WTC11 (cell line): ENCODE measurements at regions not wholly inside any gene's neighbourhood (a gene's known extent, or its start where the extent isn't known, plus 50 kb on each side); places are given as distances from the start of the nearest gene placed in this dataset.
"Not testable (repeated sequence)": the region's sequence is repeated elsewhere in the genome, so short reads cannot be mapped to it uniquely, and the experiment has no call there.

Experiments
- ATAC-seq: fragments of 200-7000 bp; cut with Tn5 transposase; 2 replicates; pipeline ENCODE4 v1.10.0; 2021; ENCODE audit warnings: mild to moderate bottlenecking, moderate library complexity
- CTCF ChIA-PET: fragments of 300-600 bp; sonication (Branson Sonifier 250); formaldehyde crosslinking; loops from one replicate; lab custom pipeline; 2021; ENCODE audit warnings: antibody characterized with exemption; lab: Charles Lee
- POLR2A ChIA-PET: fragments of 350-600 bp; sonication (Branson Sonifier 250); formaldehyde crosslinking; loops from one replicate; lab custom pipeline; 2021; ENCODE audit warnings: antibody characterized with exemption; lab: Charles Lee
- DNase-seq: peaks from one replicate; pipeline ENCODE4 v3.0.0; 2021; ENCODE audit warnings: low spot score
- H3K27ac Mint-ChIP-seq: 2 replicates; pipeline ENCODE4 v1.8.0; 2021; ENCODE audit warnings: mixed read lengths
- H3K27me3 Mint-ChIP-seq: 2 replicates; pipeline ENCODE4 v1.8.0; 2021; ENCODE audit warnings: low read depth, mild to moderate bottlenecking, moderate library complexity, mixed read lengths
- H3K36me3 Mint-ChIP-seq: 2 replicates; pipeline ENCODE4 v1.8.0; 2021; ENCODE audit warnings: mixed read lengths
- H3K4me1 Mint-ChIP-seq: 2 replicates; pipeline ENCODE4 v1.8.0; 2022; ENCODE audit warnings: mixed read lengths
- H3K4me3 Mint-ChIP-seq: 2 replicates; pipeline ENCODE4 v1.8.0; 2021; ENCODE audit warnings: mild to moderate bottlenecking, moderate library complexity, mixed read lengths
- H3K9me3 Mint-ChIP-seq: 2 replicates; pipeline ENCODE4 v1.8.0; 2021; ENCODE audit warnings: mixed read lengths
- CREM ChIP-seq: sonication (generic); formaldehyde crosslinking; IDR thresholded peaks from 2 replicates; pipeline ENCODE4 v1.8.1; 2022; ENCODE audit warnings: mild to moderate bottlenecking, missing genetic modification reagents, moderate library complexity
- EMX1 ChIP-seq: fragments of 250-450 bp; sonication (Bioruptor Pico); IDR thresholded peaks from 2 replicates; pipeline ENCODE4 v1.8.0; 2021; ENCODE audit warnings: mild to moderate bottlenecking
- ETV6 ChIP-seq: sonication (generic); formaldehyde crosslinking; IDR thresholded peaks from 2 replicates; pipeline ENCODE4 v1.8.1; 2022; ENCODE audit warnings: mild to moderate bottlenecking, missing genetic modification reagents
- FOXJ3 ChIP-seq: sonication (generic); formaldehyde crosslinking; IDR thresholded peaks from 2 replicates; pipeline ENCODE4 v1.9.0; 2021; ENCODE audit warnings: missing genetic modification reagents, mild to moderate bottlenecking, borderline replicate concordance
- KAT7 ChIP-seq: sonication (generic); formaldehyde crosslinking; IDR thresholded peaks from 2 replicates; pipeline ENCODE4 v1.8.1; 2023; ENCODE audit warnings: missing genetic modification reagents, mild to moderate bottlenecking, borderline replicate concordance
- MXD4 ChIP-seq: fragments of 250-450 bp; sonication (Bioruptor Pico); IDR thresholded peaks from 2 replicates; pipeline ENCODE4 v1.8.0; 2021; ENCODE audit warnings: mild to moderate bottlenecking, moderate library complexity, borderline replicate concordance
- PRRX2 ChIP-seq: fragments of 250-450 bp; sonication (Bioruptor Pico); IDR thresholded peaks from 2 replicates; pipeline ENCODE4 v1.8.0; 2021; ENCODE audit warnings: mild to moderate bottlenecking
- RELA ChIP-seq: sonication (generic); formaldehyde crosslinking; IDR thresholded peaks from 2 replicates; pipeline ENCODE4 v1.8.1; 2022; ENCODE audit warnings: missing genetic modification reagents, mild to moderate bottlenecking, borderline replicate concordance
- RORB ChIP-seq: fragments of 250-450 bp; sonication (Bioruptor Pico); IDR thresholded peaks from 2 replicates; pipeline ENCODE4 v1.9.0; 2021; ENCODE audit warnings: mild to moderate bottlenecking
- SMAD3 ChIP-seq: sonication (generic); formaldehyde crosslinking; IDR thresholded peaks from 2 replicates; pipeline ENCODE4 v1.8.0; 2022; ENCODE audit warnings: missing genetic modification reagents, mild to moderate bottlenecking, borderline replicate concordance
- SMAD4 ChIP-seq: sonication (generic); formaldehyde crosslinking; IDR thresholded peaks from 2 replicates; pipeline ENCODE4 v1.8.0; 2022; ENCODE audit warnings: mild to moderate bottlenecking, missing genetic modification reagents
- SOX15 ChIP-seq: fragments of 250-450 bp; sonication (Bioruptor Pico); IDR thresholded peaks from 2 replicates; pipeline ENCODE4 v1.9.0; 2021; ENCODE audit warnings: mild to moderate bottlenecking
- ZNF263 ChIP-seq: sonication (generic); formaldehyde crosslinking; IDR thresholded peaks from 2 replicates; pipeline ENCODE4 v1.8.1; 2022; ENCODE audit warnings: low read depth, mild to moderate bottlenecking, moderate library complexity, missing genetic modification reagents
- ZNF671 ChIP-seq: fragments of 250-450 bp; sonication (Bioruptor Pico); IDR thresholded peaks from 2 replicates; pipeline ENCODE4 v1.8.0; 2021; ENCODE audit warnings: mild to moderate bottlenecking
- TF ChIP-seq, protein P1 (sequence below): sonication (generic); formaldehyde crosslinking; IDR thresholded peaks from 2 replicates; pipeline ENCODE4 v1.8.1; 2022; ENCODE audit warnings: mild to moderate bottlenecking, moderate library complexity, missing genetic modification reagents
- TF ChIP-seq, protein P2 (sequence below): fragments of 250-450 bp; sonication (Bioruptor Pico); IDR thresholded peaks from 2 replicates; pipeline ENCODE4 v1.8.0; 2021; ENCODE audit warnings: mild to moderate bottlenecking
- TF ChIP-seq, protein P3 (sequence below): sonication (generic); formaldehyde crosslinking; IDR thresholded peaks from 2 replicates; pipeline ENCODE4 v1.8.1; 2023; ENCODE audit warnings: mild to moderate bottlenecking, missing genetic modification reagents, moderate library complexity
- TF ChIP-seq, protein P4 (sequence below): sonication (generic); formaldehyde crosslinking; IDR thresholded peaks from 2 replicates; pipeline ENCODE4 v1.8.1; 2022; ENCODE audit warnings: mild to moderate bottlenecking, missing genetic modification reagents, moderate library complexity, borderline replicate concordance
- TF ChIP-seq, protein P5 (sequence below): sonication (generic); formaldehyde crosslinking; IDR thresholded peaks from 2 replicates; pipeline ENCODE4 v1.8.0; 2022; ENCODE audit warnings: missing genetic modification reagents

DNA sequence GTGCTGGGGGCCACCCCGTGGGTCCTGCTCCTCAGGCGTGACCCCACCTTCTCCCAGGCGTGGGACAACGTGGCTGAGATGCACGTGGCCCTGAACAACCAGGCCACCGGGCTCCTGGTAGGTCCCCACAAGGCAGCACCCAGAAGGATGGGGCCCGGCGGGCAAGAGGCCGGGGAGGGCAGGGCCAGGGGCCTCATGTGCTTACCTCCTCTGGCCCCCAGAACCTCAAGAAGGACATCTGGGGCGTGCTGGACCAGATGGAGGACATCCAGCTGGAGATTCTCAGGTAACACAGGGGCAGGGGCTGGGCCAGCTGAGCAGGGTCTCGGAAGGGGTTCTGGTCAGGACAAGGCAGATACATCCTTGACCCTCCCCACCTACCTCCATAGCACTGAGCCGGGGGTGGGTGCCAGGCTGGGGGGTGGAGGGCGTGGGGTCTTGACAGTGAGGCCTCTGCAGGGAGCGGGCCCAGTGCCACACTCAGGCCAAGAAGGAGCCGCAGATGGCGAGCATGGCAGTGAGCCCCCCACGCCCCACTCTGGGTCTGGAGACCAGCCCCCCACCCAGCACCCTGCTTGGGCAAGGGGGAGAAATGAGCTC is 186.3 kb downstream of the IGLL1 start:
- H3K27me3 Mint-ChIP-seq: no peaks in the 10 kb centered on the region
- DNase-seq: peak; percentile 8
- no peak for TF ChIP-seq RORB
- no peak for TF ChIP-seq SOX15
- no peak for TF ChIP-seq CREM (CRISPR knock-in tag)
- TF ChIP-seq, protein P1, sequence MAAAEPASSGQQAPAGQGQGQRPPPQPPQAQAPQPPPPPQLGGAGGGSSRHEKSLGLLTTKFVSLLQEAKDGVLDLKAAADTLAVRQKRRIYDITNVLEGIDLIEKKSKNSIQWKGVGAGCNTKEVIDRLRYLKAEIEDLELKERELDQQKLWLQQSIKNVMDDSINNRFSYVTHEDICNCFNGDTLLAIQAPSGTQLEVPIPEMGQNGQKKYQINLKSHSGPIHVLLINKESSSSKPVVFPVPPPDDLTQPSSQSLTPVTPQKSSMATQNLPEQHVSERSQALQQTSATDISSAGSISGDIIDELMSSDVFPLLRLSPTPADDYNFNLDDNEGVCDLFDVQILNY (CRISPR knock-in tag): no peak
- TF ChIP-seq PRRX2 (CRISPR knock-in tag): no peak
- no peak for TF ChIP-seq SMAD3
- TF ChIP-seq, protein P2, sequence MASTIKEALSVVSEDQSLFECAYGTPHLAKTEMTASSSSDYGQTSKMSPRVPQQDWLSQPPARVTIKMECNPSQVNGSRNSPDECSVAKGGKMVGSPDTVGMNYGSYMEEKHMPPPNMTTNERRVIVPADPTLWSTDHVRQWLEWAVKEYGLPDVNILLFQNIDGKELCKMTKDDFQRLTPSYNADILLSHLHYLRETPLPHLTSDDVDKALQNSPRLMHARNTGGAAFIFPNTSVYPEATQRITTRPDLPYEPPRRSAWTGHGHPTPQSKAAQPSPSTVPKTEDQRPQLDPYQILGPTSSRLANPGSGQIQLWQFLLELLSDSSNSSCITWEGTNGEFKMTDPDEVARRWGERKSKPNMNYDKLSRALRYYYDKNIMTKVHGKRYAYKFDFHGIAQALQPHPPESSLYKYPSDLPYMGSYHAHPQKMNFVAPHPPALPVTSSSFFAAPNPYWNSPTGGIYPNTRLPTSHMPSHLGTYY (CRISPR knock-in tag): no peak
- TF ChIP-seq FOXJ3 (CRISPR knock-in tag): no peak
- no peak for TF ChIP-seq ETV6
- no peak for TF ChIP-seq SMAD4 (CRISPR knock-in tag)
- no peak for TF ChIP-seq MXD4 (CRISPR knock-in tag)
- TF ChIP-seq, protein P3, sequence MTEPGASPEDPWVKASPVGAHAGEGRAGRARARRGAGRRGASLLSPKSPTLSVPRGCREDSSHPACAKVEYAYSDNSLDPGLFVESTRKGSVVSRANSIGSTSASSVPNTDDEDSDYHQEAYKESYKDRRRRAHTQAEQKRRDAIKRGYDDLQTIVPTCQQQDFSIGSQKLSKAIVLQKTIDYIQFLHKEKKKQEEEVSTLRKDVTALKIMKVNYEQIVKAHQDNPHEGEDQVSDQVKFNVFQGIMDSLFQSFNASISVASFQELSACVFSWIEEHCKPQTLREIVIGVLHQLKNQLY (CRISPR knock-in tag): no peak
- TF ChIP-seq, protein P4, sequence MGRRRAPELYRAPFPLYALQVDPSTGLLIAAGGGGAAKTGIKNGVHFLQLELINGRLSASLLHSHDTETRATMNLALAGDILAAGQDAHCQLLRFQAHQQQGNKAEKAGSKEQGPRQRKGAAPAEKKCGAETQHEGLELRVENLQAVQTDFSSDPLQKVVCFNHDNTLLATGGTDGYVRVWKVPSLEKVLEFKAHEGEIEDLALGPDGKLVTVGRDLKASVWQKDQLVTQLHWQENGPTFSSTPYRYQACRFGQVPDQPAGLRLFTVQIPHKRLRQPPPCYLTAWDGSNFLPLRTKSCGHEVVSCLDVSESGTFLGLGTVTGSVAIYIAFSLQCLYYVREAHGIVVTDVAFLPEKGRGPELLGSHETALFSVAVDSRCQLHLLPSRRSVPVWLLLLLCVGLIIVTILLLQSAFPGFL: no peak
- TF ChIP-seq, all 79 proteins: peak for 0
- no peak overlapping the region for H3K27ac Mint-ChIP-seq
- H3K9me3 Mint-ChIP-seq: no peaks in the 10 kb centered on the region
- CTCF ChIA-PET: interaction anchor here (0.6 to 2.9 kb wide), 2 partner anchors 8 to 641 kb away, joined by 3 to 17 read pairs; no protein-coding TSS in a partner anchor
- POLR2A ChIA-PET: no interaction called here
- H3K4me3 Mint-ChIP-seq: no peak overlapping the region
- no peaks in the 10 kb centered on the region for H3K4me1 Mint-ChIP-seq
- no peak for ATAC-seq
- no peaks in the 10 kb centered on the region for H3K36me3 Mint-ChIP-seq

DNA sequence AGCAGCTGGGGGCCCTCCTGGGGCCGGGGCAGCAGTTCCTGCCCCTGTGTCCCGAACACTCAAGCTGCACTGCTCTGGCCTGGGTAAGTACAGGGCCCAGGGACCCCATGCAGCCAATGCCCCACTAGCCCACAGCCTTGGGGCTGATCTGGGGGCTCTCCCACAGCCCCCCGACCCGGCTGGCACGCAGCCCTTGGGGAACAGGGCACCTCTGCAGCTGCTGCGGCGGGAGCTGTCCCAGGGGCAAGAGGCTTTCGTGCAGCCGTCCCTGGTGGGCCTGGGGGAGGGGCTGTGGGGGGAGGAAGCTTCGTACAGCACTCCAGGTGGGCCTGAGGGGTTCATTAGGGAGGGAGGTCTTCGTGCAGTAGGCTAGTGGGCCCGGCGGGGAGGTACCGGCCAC is 186.9 kb downstream of the IGLL1 start:
- H3K27me3 Mint-ChIP-seq, H3K4me3 Mint-ChIP-seq, H3K27ac Mint-ChIP-seq, H3K4me1 Mint-ChIP-seq, POLR2A ChIA-PET, H3K9me3 Mint-ChIP-seq, ATAC-seq, H3K36me3 Mint-ChIP-seq: not testable (repeated sequence)
- CTCF ChIA-PET: interaction anchor here (0.6 to 0.7 kb wide), 2 partner anchors 448 to 640 kb away, joined by 3 to 5 read pairs; no protein-coding TSS in a partner anchor
- DNase-seq: peak; percentile 7

DNA sequence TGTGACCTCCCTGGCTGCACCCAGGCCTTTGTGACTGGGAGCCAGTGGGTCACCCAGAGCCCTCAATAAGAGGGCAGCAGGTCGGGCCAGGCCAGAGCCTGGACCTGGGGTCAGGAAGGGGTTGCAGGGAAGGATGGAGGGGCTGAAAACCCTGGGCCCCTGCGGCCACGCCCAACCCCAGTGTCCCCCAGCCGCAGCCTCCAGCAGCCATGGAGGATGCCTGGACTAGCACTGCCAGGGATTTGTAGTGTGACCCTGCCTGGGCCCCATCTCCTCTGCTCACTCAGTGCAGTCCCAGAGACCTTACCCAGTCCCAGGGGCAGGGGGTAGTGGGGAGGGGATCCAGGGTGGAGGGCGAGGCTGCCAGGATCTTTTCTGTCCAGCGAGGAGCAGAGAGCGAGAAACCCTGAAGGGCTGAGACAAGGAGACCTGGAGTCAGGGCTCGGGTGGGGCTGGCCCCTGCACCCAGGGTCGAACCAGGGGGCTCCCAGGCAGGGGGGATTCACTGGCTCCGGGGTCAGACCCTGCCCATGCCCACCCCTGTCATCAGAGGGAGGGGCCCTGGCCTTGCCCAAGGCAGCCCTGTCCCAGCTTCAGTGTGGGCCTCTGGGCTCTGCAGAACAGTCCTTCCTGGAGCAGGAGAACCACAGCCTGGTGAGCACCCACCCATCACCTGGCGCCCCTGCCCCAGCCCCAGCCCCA is 187.5 kb downstream of the IGLL1 start:
- no peak overlapping the region for H3K4me3 Mint-ChIP-seq
- DNase-seq: peak; percentile 3

More for the DNA sequence above, 187.5 kb downstream of the IGLL1 start:
- no peaks in the 10 kb centered on the region for H3K27me3 Mint-ChIP-seq
- ATAC-seq: no peak
- H3K36me3 Mint-ChIP-seq: no peaks in the 10 kb centered on the region
- ChIA-PET POLR2A (no interaction called here), CTCF (interaction anchor here (0.7 to 1.5 kb wide), 2 partner anchors 10 to 448 kb away, joined by 3 to 5 read pairs; no protein-coding TSS in a partner anchor)
- no peaks in the 10 kb centered on the region for H3K4me1 Mint-ChIP-seq
- TF ChIP-seq KAT7 (no peak), RORB (no peak), ZNF671 (no peak), ZNF263 (CRISPR knock-in tag) (no peak), RELA (CRISPR knock-in tag) (no peak), EMX1 (no peak)
- TF ChIP-seq, protein P5, sequence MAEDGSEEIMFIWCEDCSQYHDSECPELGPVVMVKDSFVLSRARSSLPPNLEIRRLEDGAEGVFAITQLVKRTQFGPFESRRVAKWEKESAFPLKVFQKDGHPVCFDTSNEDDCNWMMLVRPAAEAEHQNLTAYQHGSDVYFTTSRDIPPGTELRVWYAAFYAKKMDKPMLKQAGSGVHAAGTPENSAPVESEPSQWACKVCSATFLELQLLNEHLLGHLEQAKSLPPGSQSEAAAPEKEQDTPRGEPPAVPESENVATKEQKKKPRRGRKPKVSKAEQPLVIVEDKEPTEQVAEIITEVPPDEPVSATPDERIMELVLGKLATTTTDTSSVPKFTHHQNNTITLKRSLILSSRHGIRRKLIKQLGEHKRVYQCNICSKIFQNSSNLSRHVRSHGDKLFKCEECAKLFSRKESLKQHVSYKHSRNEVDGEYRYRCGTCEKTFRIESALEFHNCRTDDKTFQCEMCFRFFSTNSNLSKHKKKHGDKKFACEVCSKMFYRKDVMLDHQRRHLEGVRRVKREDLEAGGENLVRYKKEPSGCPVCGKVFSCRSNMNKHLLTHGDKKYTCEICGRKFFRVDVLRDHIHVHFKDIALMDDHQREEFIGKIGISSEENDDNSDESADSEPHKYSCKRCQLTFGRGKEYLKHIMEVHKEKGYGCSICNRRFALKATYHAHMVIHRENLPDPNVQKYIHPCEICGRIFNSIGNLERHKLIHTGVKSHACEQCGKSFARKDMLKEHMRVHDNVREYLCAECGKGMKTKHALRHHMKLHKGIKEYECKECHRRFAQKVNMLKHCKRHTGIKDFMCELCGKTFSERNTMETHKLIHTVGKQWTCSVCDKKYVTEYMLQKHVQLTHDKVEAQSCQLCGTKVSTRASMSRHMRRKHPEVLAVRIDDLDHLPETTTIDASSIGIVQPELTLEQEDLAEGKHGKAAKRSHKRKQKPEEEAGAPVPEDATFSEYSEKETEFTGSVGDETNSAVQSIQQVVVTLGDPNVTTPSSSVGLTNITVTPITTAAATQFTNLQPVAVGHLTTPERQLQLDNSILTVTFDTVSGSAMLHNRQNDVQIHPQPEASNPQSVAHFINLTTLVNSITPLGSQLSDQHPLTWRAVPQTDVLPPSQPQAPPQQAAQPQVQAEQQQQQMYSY (CRISPR knock-in tag): no peak
- TF ChIP-seq, protein P1 (CRISPR knock-in tag): no peak
- no peak overlapping the region for H3K27ac Mint-ChIP-seq
- no peaks in the 10 kb centered on the region for H3K9me3 Mint-ChIP-seq
